AG09309 (cell line): ENCODE measurements at regions not wholly inside any gene's neighbourhood (a gene's known extent, or its start where the extent isn't known, plus 50 kb on each side); places are given as distances from the start of the nearest gene placed in this dataset.

Experiments
- DNase-seq: peaks from one replicate; pipeline ENCODE4 v3.0.0-alpha.2; 2010; ENCODE audit warnings: low read depth
- H3K4me3 ChIP-seq: 2 replicates; pipeline ENCODE4 v1.5.1; 2011; ENCODE audit warnings: mild to moderate bottlenecking, low read depth, low read length, moderate library complexity; ENCODE audit not compliant: control insufficient read depth
- CTCF ChIP-seq: IDR thresholded peaks from 2 replicates; pipeline ENCODE4 v1.5.1; 2011; ENCODE audit warnings: mild to moderate bottlenecking, low read depth, low read length, inconsistent platforms; ENCODE audit not compliant: insufficient read depth, control insufficient read depth; ENCODE audit errors: missing control alignments

GRCh38 chr4:127416115-127416514, 216.6 kb upstream of the INTU start:
- H3K4me3 ChIP-seq = no peak overlapping the region
- DNase-seq = no peak
- TF ChIP-seq CTCF = no peak

DNA sequence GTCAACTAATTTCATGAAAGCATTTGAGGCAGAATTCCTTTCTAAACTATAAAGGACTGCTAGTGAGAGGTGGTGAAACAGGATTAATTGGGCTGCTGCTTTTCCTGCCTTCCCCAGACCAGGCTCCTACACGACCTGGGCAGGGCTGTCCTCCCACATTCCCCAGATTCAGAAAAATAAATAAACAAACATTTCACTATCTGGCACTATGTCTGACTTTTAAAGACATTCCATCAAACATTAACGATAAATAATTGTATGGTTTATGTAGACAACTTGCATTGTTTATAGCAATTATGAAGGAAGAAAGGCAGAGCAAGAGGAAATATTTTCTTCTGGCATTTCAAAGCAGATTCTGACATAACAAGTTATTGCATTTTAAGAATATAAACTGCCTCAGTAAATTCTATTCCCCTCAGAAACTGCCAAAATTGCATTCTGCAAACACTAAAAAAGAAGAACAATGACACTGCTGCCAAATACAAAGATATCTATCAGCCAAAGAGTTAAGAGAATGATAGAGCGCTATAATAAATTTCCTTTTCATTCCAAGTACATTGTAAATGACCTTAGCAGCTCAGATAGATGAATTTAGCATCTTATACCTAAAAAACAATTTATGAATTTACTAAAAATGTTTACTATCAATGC, 214.7 kb upstream of the INTU start:
- H3K4me3 ChIP-seq = no peak overlapping the region
- no peak for TF ChIP-seq CTCF
- DNase-seq = no peak

DNA sequence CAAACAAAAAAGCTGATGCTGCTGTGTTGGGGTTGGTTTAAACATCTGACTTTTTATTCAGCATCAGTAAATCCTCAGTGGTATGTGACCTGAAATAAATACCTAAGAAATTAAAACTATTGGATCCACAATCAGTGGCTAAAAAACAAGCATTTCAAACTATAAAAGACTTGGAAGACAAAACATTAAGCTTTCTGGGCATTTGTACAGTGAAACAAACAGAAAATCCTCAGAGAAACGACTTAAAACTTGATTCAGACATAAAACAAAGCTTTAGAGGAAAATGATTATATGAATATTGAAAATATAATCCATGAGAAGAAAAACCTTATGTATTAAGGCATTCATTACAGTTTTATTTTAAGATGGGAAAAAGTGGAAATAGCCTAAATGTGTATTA, 213.3 kb upstream of the INTU start:
- DNase-seq = no peak
- TF ChIP-seq CTCF = no peak
- no peak overlapping the region for H3K4me3 ChIP-seq

DNA sequence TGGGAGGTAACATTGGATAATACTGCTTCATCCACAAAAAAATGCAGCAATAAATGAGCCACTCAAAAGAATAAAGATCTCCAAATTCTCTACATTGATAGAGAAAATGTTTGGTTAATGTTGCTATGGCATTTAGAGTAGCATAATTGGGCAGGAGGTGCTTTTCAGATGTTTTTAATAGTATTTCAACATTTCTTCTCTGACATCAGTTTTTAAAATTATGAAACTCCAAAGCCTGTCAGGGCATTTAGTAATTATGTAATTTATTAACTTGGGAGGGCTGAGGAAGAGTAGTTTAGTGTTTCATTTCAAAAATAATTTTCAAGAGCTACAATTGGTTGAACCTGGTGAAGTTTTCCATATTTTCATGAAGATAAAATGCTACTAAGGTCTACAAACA, 211.3 kb upstream of the INTU start:
- no peak for DNase-seq
- TF ChIP-seq CTCF = no peak
- no peak overlapping the region for H3K4me3 ChIP-seq

GRCh38 chr4:127425202-127425845, 207.4 kb upstream of the INTU start:
- no peak for TF ChIP-seq CTCF
- no peak overlapping the region for H3K4me3 ChIP-seq
- no peak for DNase-seq

- DNase-seq = no peak
- no peak overlapping the region for H3K4me3 ChIP-seq
- TF ChIP-seq CTCF = no peak
Measured at GRCh38 chr4:127425851-127426250, 206.9 kb upstream of the INTU start.
